Endothelial cell of umbilical vein (primary cell): ENCODE measurements at regions not wholly inside any gene's neighbourhood (a gene's known extent, or its start where the extent isn't known, plus 50 kb on each side); places are given as distances from the start of the nearest gene placed in this dataset.

Experiments used
- CTCF ChIP-seq, 2 donors: IDR thresholded peaks; 1 replicate in 1 of 2; 2 replicates in 1 of 2; pipeline ENCODE4 v1.5.1; 2011; ENCODE audit warnings: low read length in 2 of 2, mild to moderate bottlenecking in 2 of 2, moderate library complexity in 2 of 2, control low read depth in 1 of 2, inconsistent platforms in 1 of 2, low read depth in 1 of 2; ENCODE audit not compliant: insufficient read depth in 1 of 2; ENCODE audit errors: extremely low read depth in 1 of 2
- EZH2 ChIP-seq: IDR thresholded peaks from 2 replicates; pipeline ENCODE4 v1.6.1; 2012; ENCODE audit warnings: borderline replicate concordance, low read depth, mild to moderate bottlenecking, moderate library complexity, low read length, inconsistent platforms; ENCODE audit not compliant: severe bottlenecking
- GATA2 ChIP-seq: IDR thresholded peaks from 2 replicates; pipeline ENCODE4 v1.7.0; 2011; ENCODE audit warnings: low read depth, mild to moderate bottlenecking, moderate library complexity, mixed read lengths, low read length; ENCODE audit not compliant: insufficient read length, insufficient read depth
- MAX ChIP-seq: IDR thresholded peaks from 2 replicates; pipeline ENCODE4 v1.6.1; 2011; ENCODE audit not compliant: insufficient read depth, insufficient read length
- MYC ChIP-seq: IDR thresholded peaks from one replicate; pipeline ENCODE4 v1.6.1; 2011; ENCODE audit warnings: mild to moderate bottlenecking, low read depth, low read length
- POLR2A ChIP-seq: IDR thresholded peaks from 2 replicates; pipeline ENCODE4 v1.6.1; 2012; ENCODE audit warnings: low read depth, mild to moderate bottlenecking, control low read depth, low read length
- POLR2AphosphoS5 ChIP-seq: IDR thresholded peaks from 2 replicates; pipeline ENCODE4 v1.6.1; 2012; ENCODE audit warnings: low read depth, mild to moderate bottlenecking, control low read depth, low read length, moderate library complexity; ENCODE audit not compliant: insufficient read depth

GRCh38 chr18:30927517-30928075 lies 114.9 kb downstream of the DSC3 start:
- no peak for TF ChIP-seq CTCF (IDR thresholded peaks at IDR 0.05; ENCODE audit: extremely low read depth in 1 of 2, insufficient read depth in 1 of 2, low read depth in 1 of 2, low read length in 2 of 2)
- TF ChIP-seq EZH2, result no peak
- no peak for TF ChIP-seq POLR2A
- no peak for TF ChIP-seq POLR2AphosphoS5
- no peak for TF ChIP-seq MYC
- TF ChIP-seq GATA2, result no peak
- TF ChIP-seq MAX, result no peak
